Neural crest cell (in vitro differentiated cells): ENCODE measurements at regions not wholly inside any gene's neighbourhood (a gene's known extent, or its start where the extent isn't known, plus 50 kb on each side); places are given as distances from the start of the nearest gene placed in this dataset.
"Not testable (repeated sequence)": the region's sequence is repeated elsewhere in the genome, so short reads cannot be mapped to it uniquely, and the experiment has no call there.

ENCODE experiments used
- DNase-seq: peaks from one replicate; pipeline ENCODE4 v3.0.0; 2021; ENCODE audit warnings: low read depth, mixed read lengths, low spot score
- H3K27ac Mint-ChIP-seq: one replicate; pipeline ENCODE4 v1.8.0; 2021; ENCODE audit warnings: mild to moderate bottlenecking, mixed read lengths; ENCODE audit not compliant: unreplicated experiment
- H3K27me3 Mint-ChIP-seq: 2 replicates; pipeline ENCODE4 v1.8.0; 2021; ENCODE audit warnings: low read depth, mild to moderate bottlenecking, mixed read lengths
- H3K36me3 Mint-ChIP-seq: 2 replicates; pipeline ENCODE4 v1.8.0; 2021; ENCODE audit warnings: low read depth, mild to moderate bottlenecking, mixed read lengths
- H3K4me1 Mint-ChIP-seq: 2 replicates; pipeline ENCODE4 v1.8.0; 2021; ENCODE audit warnings: mixed read lengths
- H3K4me3 Mint-ChIP-seq: one replicate; pipeline ENCODE4 v1.8.0; 2021; ENCODE audit warnings: mild to moderate bottlenecking, mixed read lengths
- H3K9me3 Mint-ChIP-seq: 2 replicates; pipeline ENCODE4 v1.8.0; 2021; ENCODE audit warnings: mixed read lengths
- TF ChIP-seq, protein P1 (sequence below): fragments of 200-600 bp; sonication (generic); conservative IDR thresholded peaks from 2 replicates; pipeline ENCODE4 v1.5.0; 2021; ENCODE audit warnings: antibody characterized with exemption, mild to moderate bottlenecking

DNA sequence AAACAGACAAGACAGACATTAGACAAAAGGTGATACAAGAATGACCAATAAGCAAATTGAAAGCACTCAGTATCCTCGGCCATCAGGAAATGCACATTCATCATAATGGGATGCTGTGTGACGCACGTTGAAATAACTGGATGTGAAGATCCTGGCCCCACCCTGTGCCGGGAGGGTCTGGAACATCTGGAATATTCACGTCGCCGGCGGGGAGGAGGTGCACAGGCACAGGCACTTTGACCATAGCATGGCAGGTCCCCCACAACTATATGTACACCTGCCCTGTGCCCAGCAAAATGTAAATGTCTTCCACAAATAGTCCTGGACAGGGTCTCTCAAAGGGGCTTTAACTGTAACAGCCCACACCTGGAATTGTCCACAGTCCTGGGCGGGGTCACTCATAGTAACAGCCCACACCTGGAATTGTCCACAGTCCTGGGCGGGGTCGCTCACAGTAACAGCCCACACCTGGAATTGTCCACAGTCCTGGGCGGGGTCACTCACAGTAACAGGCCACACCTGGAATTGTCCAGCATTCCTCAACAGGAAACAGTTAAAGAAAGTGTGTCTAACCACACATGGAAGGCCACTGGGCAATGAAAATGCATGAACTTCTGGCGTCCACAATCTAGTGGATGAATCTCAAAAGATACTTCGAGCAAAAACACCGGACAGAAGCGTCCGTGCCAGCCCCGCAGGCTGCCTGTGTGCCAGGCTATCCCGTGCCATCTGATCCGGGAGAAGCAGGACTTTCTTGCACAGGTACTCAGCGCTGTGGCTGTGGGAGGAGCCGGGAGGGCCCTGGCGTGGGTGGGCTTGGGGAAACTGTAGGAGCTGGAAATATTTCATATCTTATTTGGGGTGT, 113.4 kb downstream of the RTP5 start:
- H3K27me3 Mint-ChIP-seq: no peaks in the 10 kb centered on the region
- TF ChIP-seq, protein P1, sequence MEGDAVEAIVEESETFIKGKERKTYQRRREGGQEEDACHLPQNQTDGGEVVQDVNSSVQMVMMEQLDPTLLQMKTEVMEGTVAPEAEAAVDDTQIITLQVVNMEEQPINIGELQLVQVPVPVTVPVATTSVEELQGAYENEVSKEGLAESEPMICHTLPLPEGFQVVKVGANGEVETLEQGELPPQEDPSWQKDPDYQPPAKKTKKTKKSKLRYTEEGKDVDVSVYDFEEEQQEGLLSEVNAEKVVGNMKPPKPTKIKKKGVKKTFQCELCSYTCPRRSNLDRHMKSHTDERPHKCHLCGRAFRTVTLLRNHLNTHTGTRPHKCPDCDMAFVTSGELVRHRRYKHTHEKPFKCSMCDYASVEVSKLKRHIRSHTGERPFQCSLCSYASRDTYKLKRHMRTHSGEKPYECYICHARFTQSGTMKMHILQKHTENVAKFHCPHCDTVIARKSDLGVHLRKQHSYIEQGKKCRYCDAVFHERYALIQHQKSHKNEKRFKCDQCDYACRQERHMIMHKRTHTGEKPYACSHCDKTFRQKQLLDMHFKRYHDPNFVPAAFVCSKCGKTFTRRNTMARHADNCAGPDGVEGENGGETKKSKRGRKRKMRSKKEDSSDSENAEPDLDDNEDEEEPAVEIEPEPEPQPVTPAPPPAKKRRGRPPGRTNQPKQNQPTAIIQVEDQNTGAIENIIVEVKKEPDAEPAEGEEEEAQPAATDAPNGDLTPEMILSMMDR: no peak
- H3K9me3 Mint-ChIP-seq: no peaks in the 10 kb centered on the region
- no peaks in the 10 kb centered on the region for H3K36me3 Mint-ChIP-seq
- no peak overlapping the region for H3K27ac Mint-ChIP-seq
- H3K4me1 Mint-ChIP-seq: peaks cover 5% of the 10 kb centered on the region
- no peak for DNase-seq
- no peak overlapping the region for H3K4me3 Mint-ChIP-seq

DNA sequence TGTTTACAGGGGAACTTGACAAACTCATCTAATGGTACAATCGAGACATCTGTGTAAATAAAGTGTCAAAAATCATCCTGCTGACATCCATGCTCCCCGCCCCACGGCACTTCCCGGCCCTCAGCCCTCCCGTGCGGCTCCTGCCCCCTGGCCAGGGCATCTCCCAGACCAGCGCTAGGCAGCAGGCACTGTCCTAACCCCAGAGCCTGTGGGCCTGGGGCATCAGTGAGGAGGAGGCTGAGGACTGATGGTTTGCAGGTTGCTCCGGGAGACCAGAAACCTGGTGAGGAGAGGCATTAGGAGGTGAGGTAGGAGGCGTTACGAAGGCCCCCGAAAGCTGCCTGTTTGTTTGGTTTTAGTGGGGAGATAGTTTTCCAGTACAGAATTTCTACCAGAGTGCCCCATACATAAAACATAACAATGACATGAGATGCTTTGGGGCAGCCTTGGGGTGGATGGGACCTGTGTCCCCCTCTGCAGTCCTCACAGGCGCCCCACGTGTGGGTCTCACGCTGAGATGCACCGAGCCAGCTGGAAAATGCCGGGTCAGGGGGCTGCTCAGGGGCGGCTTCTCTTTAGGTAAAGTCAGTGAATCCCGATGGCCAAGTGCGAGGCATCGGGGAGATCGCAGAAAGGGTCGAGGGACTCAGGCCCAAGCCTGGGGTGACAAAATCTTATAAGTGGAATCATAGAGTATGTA, 114.2 kb downstream of the RTP5 start:
- H3K27me3 Mint-ChIP-seq: no peaks in the 10 kb centered on the region
- no peaks in the 10 kb centered on the region for H3K4me1 Mint-ChIP-seq
- H3K27ac Mint-ChIP-seq: no peak overlapping the region
- TF ChIP-seq, protein P1: no peak
- H3K9me3 Mint-ChIP-seq: peaks cover 3% of the 10 kb centered on the region
- DNase-seq: no peak
- no peaks in the 10 kb centered on the region for H3K36me3 Mint-ChIP-seq
- H3K4me3 Mint-ChIP-seq: no peak overlapping the region

- peaks cover 3% of the 10 kb centered on the region for H3K9me3 Mint-ChIP-seq
- H3K4me3 Mint-ChIP-seq: no peak overlapping the region
- TF ChIP-seq, protein P1: no peak
- H3K36me3 Mint-ChIP-seq: no peaks in the 10 kb centered on the region
- no peak overlapping the region for H3K27ac Mint-ChIP-seq
- no peaks in the 10 kb centered on the region for H3K4me1 Mint-ChIP-seq
- DNase-seq: no peak
- H3K27me3 Mint-ChIP-seq: no peaks in the 10 kb centered on the region
Observed at GRCh38 chr2:241984271-241984655, 114.7 kb downstream of the RTP5 start.

DNA sequence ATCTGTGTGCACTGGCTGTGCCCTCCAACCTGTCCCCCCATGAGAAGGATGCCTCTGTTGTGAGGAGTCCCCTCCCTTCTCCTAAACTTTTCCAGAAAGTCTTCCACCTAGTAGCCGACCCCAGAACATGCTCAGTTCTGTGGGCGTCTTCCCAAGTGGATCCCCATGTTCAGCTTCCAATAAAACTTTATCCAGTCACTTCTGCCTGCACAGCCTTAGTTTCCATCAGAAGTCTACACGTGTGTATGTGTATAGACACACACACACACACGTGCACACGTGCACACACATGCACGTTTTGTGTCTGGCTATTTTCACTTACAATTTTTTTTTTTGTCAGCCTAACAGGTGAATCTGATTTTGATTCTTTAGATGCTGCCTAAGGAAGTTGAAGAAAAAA, 115.1 kb downstream of the RTP5 start:
- Mint-ChIP-seq H3K27me3 (no peaks in the 10 kb centered on the region), H3K4me1 (no peaks in the 10 kb centered on the region), H3K4me3 (no peak overlapping the region), H3K9me3 (peaks cover 3% of the 10 kb centered on the region), H3K27ac (no peak overlapping the region), H3K36me3 (no peaks in the 10 kb centered on the region)
- no peak for DNase-seq
- TF ChIP-seq, protein P1: no peak

- H3K27me3 Mint-ChIP-seq, H3K36me3 Mint-ChIP-seq, DNase-seq, H3K9me3 Mint-ChIP-seq, H3K4me3 Mint-ChIP-seq, H3K4me1 Mint-ChIP-seq, H3K27ac Mint-ChIP-seq: not testable (repeated sequence)
Observed at GRCh38 chr2:241985161-241985985, 115.8 kb downstream of the RTP5 start.
